Calu3 (cell line): ENCODE measurements at regions not wholly inside any gene's neighbourhood (a gene's known extent, or its start where the extent isn't known, plus 50 kb on each side); places are given as distances from the start of the nearest gene placed in this dataset.

ENCODE experiments used
- BruUV-seq: library from RNA; stranded (reverse); fragments of 400-500 nt; replicated peaks from 2 replicates; lab custom pipeline; 2021; lab: Mats Ljungman, UMichigan
- CTCF ChIA-PET: fragments of 300-600 bp; sonication (Branson Sonifier 250); formaldehyde crosslinking; loops from one replicate; lab custom pipeline; 2022; ENCODE audit warnings: antibody characterized with exemption; lab: Charles Lee
- DNase-seq: peaks from one replicate; pipeline ENCODE4 v3.0.0; 2022
- H3K27ac Mint-ChIP-seq: one replicate; pipeline ENCODE4 v1.8.0; 2022; ENCODE audit warnings: mixed read lengths; ENCODE audit not compliant: unreplicated experiment
- H3K27me3 Mint-ChIP-seq: one replicate; pipeline ENCODE4 v1.8.0; 2022; ENCODE audit warnings: mixed read lengths; ENCODE audit not compliant: unreplicated experiment
- H3K36me3 Mint-ChIP-seq: one replicate; pipeline ENCODE4 v1.8.0; 2022; ENCODE audit warnings: mild to moderate bottlenecking, moderate library complexity, mixed read lengths; ENCODE audit not compliant: insufficient read depth, unreplicated experiment
- H3K4me1 Mint-ChIP-seq: one replicate; pipeline ENCODE4 v1.8.0; 2022; ENCODE audit warnings: mild to moderate bottlenecking, low read depth, mixed read lengths; ENCODE audit not compliant: unreplicated experiment
- H3K4me3 Mint-ChIP-seq: one replicate; pipeline ENCODE4 v1.8.0; 2022; ENCODE audit warnings: mild to moderate bottlenecking, low read depth, moderate library complexity, mixed read lengths; ENCODE audit not compliant: unreplicated experiment
- H3K9me3 Mint-ChIP-seq: one replicate; pipeline ENCODE4 v1.8.0; 2022; ENCODE audit warnings: low read depth, mixed read lengths; ENCODE audit not compliant: unreplicated experiment
- CTCF ChIP-seq: fragments of 200-600 bp; IDR thresholded peaks from one replicate; pipeline ENCODE4 v1.8.0; 2022; ENCODE audit warnings: antibody characterized with exemption; ENCODE audit not compliant: unreplicated experiment
- intact Hi-C: fragments of 100-400 bp; cut with micrococcal nuclease; formaldehyde crosslinking; loops from one replicate; pipeline ENCODE4 v1.10.0; 2022; ENCODE audit not compliant: unreplicated experiment

- Mint-ChIP-seq H3K36me3 (no peaks in the 10 kb centered on the region), H3K27ac (no peak overlapping the region), H3K4me1 (no peaks in the 10 kb centered on the region), H3K4me3 (no peak overlapping the region), H3K27me3 (no peaks in the 10 kb centered on the region), H3K9me3 (no peaks in the 10 kb centered on the region)
- no peak for TF ChIP-seq CTCF
- no peak for DNase-seq
- intact Hi-C loops: loop anchor here (1.0 to 10.0 kb wide), 2 partner anchors 19 to 109 kb away; no protein-coding TSS in a partner anchor
- BruUV-seq: no TSS peak
- CTCF ChIA-PET: no interaction called here
These were observed 211.5 kb upstream of the MIR17HG start for GRCh38 chr13:91135968-91136367.

- Mint-ChIP-seq H3K4me3 (no peak overlapping the region), H3K9me3 (no peaks in the 10 kb centered on the region), H3K4me1 (no peaks in the 10 kb centered on the region), H3K36me3 (no peaks in the 10 kb centered on the region), H3K27ac (no peak overlapping the region), H3K27me3 (no peaks in the 10 kb centered on the region)
- TF ChIP-seq CTCF: no peak
- intact Hi-C loops: loop anchor here (10.0 kb wide), 1 partner anchor 108 kb away; no protein-coding TSS in a partner anchor
- no peak for DNase-seq
- CTCF ChIA-PET: interaction anchor here (0.6 kb wide), 1 partner anchor 18 kb away, joined by 4 read pairs; no protein-coding TSS in a partner anchor
- no TSS peak for BruUV-seq
These were observed 210.7 kb upstream of the MIR17HG start for GRCh38 chr13:91136806-91137205.

GRCh38 chr13:91139232-91139631 is 208.3 kb upstream of the MIR17HG start:
- intact Hi-C loops: loop anchor here (10.0 kb wide), 1 partner anchor 106 kb away; no protein-coding TSS in a partner anchor
- no peak for TF ChIP-seq CTCF
- BruUV-seq: no TSS peak
- Mint-ChIP-seq H3K4me3 (no peak overlapping the region), H3K27me3 (no peaks in the 10 kb centered on the region), H3K36me3 (no peaks in the 10 kb centered on the region), H3K4me1 (no peaks in the 10 kb centered on the region), H3K9me3 (no peaks in the 10 kb centered on the region), H3K27ac (no peak overlapping the region)
- CTCF ChIA-PET: no interaction called here
- no peak for DNase-seq

GRCh38 chr13:91141543-91142061 is 205.9 kb upstream of the MIR17HG start:
- Mint-ChIP-seq H3K9me3 (no peaks in the 10 kb centered on the region), H3K27me3 (no peaks in the 10 kb centered on the region), H3K27ac (no peak overlapping the region), H3K36me3 (no peaks in the 10 kb centered on the region), H3K4me3 (no peak overlapping the region), H3K4me1 (no peaks in the 10 kb centered on the region)
- no TSS peak for BruUV-seq
- no peak for TF ChIP-seq CTCF
- intact Hi-C loops: no loop called here
- CTCF ChIA-PET: interaction anchor here (0.7 kb wide), 1 partner anchor 43 kb away, joined by 3 read pairs; no protein-coding TSS in a partner anchor
- DNase-seq: no peak
